HFF-Myc (cell line): ENCODE measurements at regions not wholly inside any gene's neighbourhood (a gene's known extent, or its start where the extent isn't known, plus 50 kb on each side); places are given as distances from the start of the nearest gene placed in this dataset.
"Not testable (repeated sequence)": the region's sequence is repeated elsewhere in the genome, so short reads cannot be mapped to it uniquely, and the experiment has no call there.

ENCODE experiments used
- DNase-seq: peaks from one replicate; pipeline ENCODE4 v3.0.0-alpha.2; 2011; ENCODE audit warnings: low read depth; ENCODE audit errors: extremely low read depth
- H3K4me3 ChIP-seq: replicated peaks from 2 replicates; pipeline ENCODE4 v1.5.1; 2011; ENCODE audit warnings: low read depth, mild to moderate bottlenecking, control low read depth, low read length
- TF ChIP-seq, protein P1 (sequence below): IDR thresholded peaks from 2 replicates; pipeline ENCODE4 v1.5.1; 2012; ENCODE audit warnings: mild to moderate bottlenecking, low read depth, low read length, control low read depth; ENCODE audit errors: missing control alignments

DNA sequence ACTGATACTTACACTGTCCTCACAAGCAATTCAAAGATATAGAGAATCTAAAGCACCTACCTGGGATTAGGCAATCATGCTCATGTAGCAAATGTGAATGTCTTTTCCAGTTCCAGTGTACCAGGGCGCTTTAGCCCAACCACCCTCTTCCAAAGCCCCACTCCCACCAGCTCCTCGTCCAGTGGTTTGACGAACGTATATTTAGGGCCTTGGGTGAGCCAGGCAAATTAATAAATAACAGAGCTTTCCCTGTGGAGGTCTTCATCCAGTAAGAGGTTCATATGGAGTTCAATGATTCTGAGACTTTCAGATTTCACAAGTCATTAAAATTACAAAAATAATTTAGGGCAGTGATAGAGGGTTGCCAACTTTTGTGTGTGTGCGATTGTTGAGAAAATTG, 162.3 kb upstream of the C2CD4B start:
- H3K4me3 ChIP-seq, result no peak overlapping the region
- TF ChIP-seq, protein P1, sequence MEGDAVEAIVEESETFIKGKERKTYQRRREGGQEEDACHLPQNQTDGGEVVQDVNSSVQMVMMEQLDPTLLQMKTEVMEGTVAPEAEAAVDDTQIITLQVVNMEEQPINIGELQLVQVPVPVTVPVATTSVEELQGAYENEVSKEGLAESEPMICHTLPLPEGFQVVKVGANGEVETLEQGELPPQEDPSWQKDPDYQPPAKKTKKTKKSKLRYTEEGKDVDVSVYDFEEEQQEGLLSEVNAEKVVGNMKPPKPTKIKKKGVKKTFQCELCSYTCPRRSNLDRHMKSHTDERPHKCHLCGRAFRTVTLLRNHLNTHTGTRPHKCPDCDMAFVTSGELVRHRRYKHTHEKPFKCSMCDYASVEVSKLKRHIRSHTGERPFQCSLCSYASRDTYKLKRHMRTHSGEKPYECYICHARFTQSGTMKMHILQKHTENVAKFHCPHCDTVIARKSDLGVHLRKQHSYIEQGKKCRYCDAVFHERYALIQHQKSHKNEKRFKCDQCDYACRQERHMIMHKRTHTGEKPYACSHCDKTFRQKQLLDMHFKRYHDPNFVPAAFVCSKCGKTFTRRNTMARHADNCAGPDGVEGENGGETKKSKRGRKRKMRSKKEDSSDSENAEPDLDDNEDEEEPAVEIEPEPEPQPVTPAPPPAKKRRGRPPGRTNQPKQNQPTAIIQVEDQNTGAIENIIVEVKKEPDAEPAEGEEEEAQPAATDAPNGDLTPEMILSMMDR, result no peak

DNA sequence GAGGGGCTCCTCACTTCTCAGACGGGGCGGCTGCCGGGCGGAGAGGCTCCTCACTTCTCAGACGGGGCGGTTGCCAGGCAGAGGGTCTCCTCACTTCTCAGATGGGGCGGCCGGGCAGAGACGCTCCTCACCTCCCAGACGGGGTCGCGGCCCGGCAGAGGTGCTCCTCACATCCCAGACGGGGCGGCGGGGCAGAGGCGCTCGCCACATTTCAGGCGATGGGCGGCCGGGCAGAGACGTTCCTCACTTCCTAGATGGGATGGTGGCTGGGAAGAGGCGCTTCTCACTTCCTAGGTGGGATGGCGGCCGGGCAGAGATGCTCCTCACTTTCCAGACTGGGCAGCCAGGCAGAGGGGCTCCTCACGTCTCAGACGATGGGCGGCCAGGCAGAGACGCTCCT, 167.4 kb upstream of the C2CD4B start:
- DNase-seq, H3K4me3 ChIP-seq: not testable (repeated sequence)

More for the DNA sequence above, 162.3 kb upstream of the C2CD4B start:
- DNase-seq, result no peak

DNA sequence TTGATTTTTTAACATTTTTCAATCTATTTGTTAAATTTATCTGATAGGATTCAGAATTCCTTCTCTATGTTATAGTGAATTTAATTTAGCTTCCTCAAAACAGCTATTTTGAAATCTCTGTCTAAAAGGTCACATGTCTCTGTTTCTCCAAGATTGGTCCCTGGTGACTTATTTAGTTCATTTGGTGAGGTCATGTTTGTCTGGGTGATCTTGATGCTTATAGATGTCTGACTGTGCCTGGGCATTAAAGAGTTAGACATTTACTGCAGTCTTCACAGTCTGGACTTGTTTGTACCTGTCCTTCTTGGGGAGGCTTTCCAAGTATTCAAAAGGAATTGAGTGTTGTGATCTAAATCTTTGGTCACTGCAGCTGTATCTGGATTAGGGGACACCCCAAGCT, 169.5 kb upstream of the C2CD4B start:
- DNase-seq, result no peak
- TF ChIP-seq, protein P1, result no peak
- H3K4me3 ChIP-seq, result no peak overlapping the region

DNA sequence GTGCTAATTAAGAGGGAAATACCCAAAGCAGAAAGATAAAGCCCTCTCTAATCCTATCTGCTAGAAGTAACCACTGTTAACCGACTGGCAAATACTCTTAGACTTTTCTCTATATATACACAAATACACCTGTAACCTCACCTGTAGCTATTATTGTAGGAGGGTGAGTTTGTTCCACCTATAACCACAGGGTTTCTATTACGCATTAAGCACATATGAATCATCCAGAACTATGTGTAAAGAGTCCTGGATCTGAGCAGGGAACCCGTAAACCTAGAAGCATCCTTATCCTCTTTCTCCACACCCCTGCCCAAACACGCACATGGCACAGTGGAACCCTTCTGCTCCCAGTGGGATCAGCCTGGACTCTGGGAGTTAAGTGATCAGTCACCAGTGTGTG, 172.8 kb upstream of the C2CD4B start:
- H3K4me3 ChIP-seq, result no peak overlapping the region
- TF ChIP-seq, protein P1, result no peak
- no peak for DNase-seq

DNA sequence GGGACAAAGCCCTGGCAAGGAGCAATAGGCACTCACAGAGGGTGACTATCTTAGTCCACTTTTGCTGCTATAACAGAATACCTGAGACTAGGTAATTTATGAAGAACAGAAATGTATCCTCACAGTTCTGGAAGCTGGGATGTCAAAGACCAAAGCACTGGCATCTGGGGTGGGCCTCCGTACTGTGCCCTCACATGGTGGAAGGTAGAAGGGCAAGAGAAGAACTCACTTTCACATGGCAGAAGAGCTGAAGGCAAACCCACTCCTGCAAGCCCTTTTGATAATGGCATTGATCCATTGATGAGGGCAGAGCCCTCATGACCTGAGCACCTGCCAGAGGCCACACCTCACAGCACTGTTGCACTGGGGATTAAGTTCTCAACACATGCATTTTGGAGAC, 173.4 kb upstream of the C2CD4B start:
- TF ChIP-seq, protein P1, result no peak
- DNase-seq, result no peak
- H3K4me3 ChIP-seq, result no peak overlapping the region

DNA sequence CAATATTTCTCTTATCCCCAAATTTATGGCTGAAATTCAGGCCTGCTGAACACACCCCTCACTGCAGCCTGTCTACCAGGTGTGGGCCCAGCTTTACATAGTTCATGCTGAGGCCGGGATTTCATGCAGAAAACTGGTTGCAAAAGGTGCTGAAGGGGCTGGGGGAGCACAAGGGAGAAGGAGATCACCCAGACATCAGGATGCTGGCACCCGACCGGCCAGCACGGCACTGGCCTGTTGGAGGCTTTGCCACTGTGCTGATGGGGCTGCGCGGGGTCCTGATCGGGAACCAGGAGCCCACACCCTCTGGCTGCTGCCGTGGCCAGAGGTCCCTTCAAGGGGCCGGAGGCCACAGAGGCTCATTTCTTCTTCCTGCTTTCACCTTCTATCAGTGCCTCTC, 177.9 kb upstream of the C2CD4B start:
- no peak for DNase-seq
- TF ChIP-seq, protein P1, result no peak
- H3K4me3 ChIP-seq, result no peak overlapping the region

DNA sequence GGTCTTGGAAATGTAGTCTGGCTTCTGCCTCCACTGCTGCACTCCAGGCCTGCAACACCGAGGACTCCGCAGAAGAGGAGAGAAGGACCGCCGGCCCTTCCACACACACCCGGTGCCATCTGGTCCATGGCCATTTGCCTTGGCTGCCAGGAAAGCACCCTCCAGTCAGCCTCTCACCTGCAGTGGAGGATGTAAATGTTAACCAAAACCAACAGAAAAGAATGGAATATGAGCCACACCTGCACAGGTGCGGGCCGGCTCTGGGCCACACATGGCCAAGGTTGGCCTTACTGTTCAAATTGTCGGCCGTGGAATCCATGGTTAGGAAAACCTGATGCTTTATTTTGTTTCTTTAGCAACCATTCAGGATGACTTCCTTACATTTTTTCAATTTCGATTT, 178.3 kb upstream of the C2CD4B start:
- H3K4me3 ChIP-seq, result no peak overlapping the region
- TF ChIP-seq, protein P1, result no peak
- DNase-seq, result no peak
